ENCODE measurements at regions not wholly inside any gene's neighbourhood (a gene's known extent, or its start where the extent isn't known, plus 50 kb on each side); places are given as distances from the start of the nearest gene placed in this dataset.

GRCh38 chr2:129320288-129320687, 659.2 kb upstream of the RAB6C start:
- no peak for FAIRE-seq
- no peaks in the 10 kb centered on the region for H3K9me3 ChIP-seq (ENCODE audit: control insufficient read depth, low read depth, low read length)
- TF ChIP-seq CTCF (optimal IDR thresholded peaks at IDR 0.05 in 1 of 3, IDR thresholded peaks at IDR 0.05 in 1 of 3, conservative IDR thresholded peaks at IDR 0.05 in 1 of 3; ENCODE audit: extremely low read depth in 1 of 3, insufficient read depth in 2 of 3, low read length in 3 of 3): no peak
- TF ChIP-seq EZH2 (IDR thresholded peaks at IDR 0.05; ENCODE audit: low read length): no peak

GRCh38 chr2:129324349-129324748, 655.1 kb upstream of the RAB6C start:
- Histone ChIP-seq H3K4me3 (ENCODE audit: control insufficient read depth in 2 of 3, extremely low read depth in 1 of 3, insufficient read depth in 2 of 3, low read depth in 1 of 3, low read length in 3 of 3) (no peak overlapping the region), H3K27me3 (ENCODE audit: control insufficient read depth, extremely low read depth, insufficient read depth, low read length) (no peaks in the 10 kb centered on the region), H3K9me1 (ENCODE audit: control insufficient read depth, extremely low read depth, insufficient read depth, low read length) (no peaks in the 10 kb centered on the region), H3K79me2 (ENCODE audit: control insufficient read depth, insufficient read depth, low read length) (no peaks in the 10 kb centered on the region), H3K36me3 (ENCODE audit: control insufficient read depth in 2 of 2, extremely low read depth in 1 of 2, insufficient read depth in 2 of 2, low read length in 2 of 2) (no peaks in the 10 kb centered on the region), H4K20me1 (ENCODE audit: control insufficient read depth, extremely low read depth, insufficient read depth, low read length) (no peaks in the 10 kb centered on the region), H3K4me1 (ENCODE audit: control insufficient read depth, extremely low read depth, insufficient read depth, low read length) (no peaks in the 10 kb centered on the region), H3K9me3 (ENCODE audit: control insufficient read depth, low read depth, low read length) (no peaks in the 10 kb centered on the region), H3K4me2 (ENCODE audit: control insufficient read depth, extremely low read depth, insufficient read depth, low read depth, low read length) (no peak overlapping the region), H2AFZ (ENCODE audit: control insufficient read depth, low read length) (no peak overlapping the region), H3K9ac (ENCODE audit: control insufficient read depth, extremely low read depth, insufficient read depth, low read length) (no peak overlapping the region), H3K27ac (ENCODE audit: control insufficient read depth, insufficient read depth, low read length) (no peak overlapping the region)
- DNase-seq (ENCODE audit: low read depth, low spot score) (no peak), FAIRE-seq (no peak)
- dilution Hi-C loops (cut with MboI; ENCODE audit: extremely low pct_ligation_motif_present, low sequenced_read_pairs): no loop called here
- TF ChIP-seq EZH2 (IDR thresholded peaks at IDR 0.05; ENCODE audit: low read length) (no peak), CTCF (optimal IDR thresholded peaks at IDR 0.05 in 1 of 3, IDR thresholded peaks at IDR 0.05 in 1 of 3, conservative IDR thresholded peaks at IDR 0.05 in 1 of 3; ENCODE audit: extremely low read depth in 1 of 3, insufficient read depth in 2 of 3, low read length in 3 of 3) (no peak)

More at GRCh38 chr2:129320288-129320687, 659.2 kb upstream of the RAB6C start:
- dilution Hi-C loops (cut with MboI; ENCODE audit: extremely low pct_ligation_motif_present, low sequenced_read_pairs): no loop called here
- Histone ChIP-seq H3K9ac (ENCODE audit: control insufficient read depth, extremely low read depth, insufficient read depth, low read length) (no peak overlapping the region), H4K20me1 (ENCODE audit: control insufficient read depth, extremely low read depth, insufficient read depth, low read length) (no peaks in the 10 kb centered on the region), H3K4me1 (ENCODE audit: control insufficient read depth, extremely low read depth, insufficient read depth, low read length) (no peaks in the 10 kb centered on the region), H3K27me3 (ENCODE audit: control insufficient read depth, extremely low read depth, insufficient read depth, low read length) (no peaks in the 10 kb centered on the region), H3K36me3 (ENCODE audit: control insufficient read depth in 2 of 2, extremely low read depth in 1 of 2, insufficient read depth in 2 of 2, low read length in 2 of 2) (no peaks in the 10 kb centered on the region), H3K27ac (ENCODE audit: control insufficient read depth, insufficient read depth, low read length) (no peak overlapping the region), H3K79me2 (ENCODE audit: control insufficient read depth, insufficient read depth, low read length) (no peaks in the 10 kb centered on the region), H3K4me3 (ENCODE audit: control insufficient read depth in 2 of 3, extremely low read depth in 1 of 3, insufficient read depth in 2 of 3, low read depth in 1 of 3, low read length in 3 of 3) (no peak overlapping the region), H3K4me2 (ENCODE audit: control insufficient read depth, extremely low read depth, insufficient read depth, low read depth, low read length) (no peak overlapping the region), H2AFZ (ENCODE audit: control insufficient read depth, low read length) (no peak overlapping the region), H3K9me1 (ENCODE audit: control insufficient read depth, extremely low read depth, insufficient read depth, low read length) (no peaks in the 10 kb centered on the region)
- DNase-seq (ENCODE audit: low read depth, low spot score): no peak
